ENCODE measurements at regions not wholly inside any gene's neighbourhood (a gene's known extent, or its start where the extent isn't known, plus 50 kb on each side); places are given as distances from the start of the nearest gene placed in this dataset.

DNA sequence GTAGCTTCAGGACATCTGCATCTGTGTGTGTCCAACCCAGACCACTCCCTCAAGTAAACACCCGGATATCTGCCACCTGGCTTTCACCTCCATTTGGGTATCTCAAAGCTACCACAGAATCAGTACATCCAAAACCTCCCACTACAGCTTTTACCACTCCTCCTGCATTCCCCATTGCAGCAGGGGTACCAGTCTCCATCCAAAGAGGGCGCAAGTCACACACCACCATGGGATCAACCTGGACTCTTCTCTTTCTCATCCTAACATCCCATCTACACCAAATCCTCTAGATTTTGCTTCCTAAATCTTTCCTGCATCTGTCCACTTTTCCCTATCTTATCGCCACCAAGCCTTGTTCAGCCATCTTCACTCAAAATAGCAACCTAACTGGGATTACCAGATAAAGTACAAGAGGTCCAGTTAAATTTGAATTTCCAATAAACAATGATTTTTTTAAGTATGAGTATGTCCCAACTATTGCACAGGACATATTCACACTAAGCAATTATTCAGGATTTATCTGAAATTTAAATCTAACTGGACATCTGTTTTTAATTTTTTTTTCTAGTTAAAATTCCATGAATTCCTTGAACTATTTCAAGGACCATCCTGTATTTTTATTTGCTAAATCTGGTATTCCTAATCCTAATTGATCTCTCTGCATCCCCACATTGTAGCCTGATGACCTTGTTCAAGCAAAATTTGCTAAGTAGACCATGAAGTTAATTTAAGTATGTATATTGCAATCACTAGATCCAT is 164.3 kb upstream of the MLN start:
- FAIRE-seq (no peak), DNase-seq (ENCODE audit: extremely low spot score, insufficient read length, low read depth) (no peak)

DNA sequence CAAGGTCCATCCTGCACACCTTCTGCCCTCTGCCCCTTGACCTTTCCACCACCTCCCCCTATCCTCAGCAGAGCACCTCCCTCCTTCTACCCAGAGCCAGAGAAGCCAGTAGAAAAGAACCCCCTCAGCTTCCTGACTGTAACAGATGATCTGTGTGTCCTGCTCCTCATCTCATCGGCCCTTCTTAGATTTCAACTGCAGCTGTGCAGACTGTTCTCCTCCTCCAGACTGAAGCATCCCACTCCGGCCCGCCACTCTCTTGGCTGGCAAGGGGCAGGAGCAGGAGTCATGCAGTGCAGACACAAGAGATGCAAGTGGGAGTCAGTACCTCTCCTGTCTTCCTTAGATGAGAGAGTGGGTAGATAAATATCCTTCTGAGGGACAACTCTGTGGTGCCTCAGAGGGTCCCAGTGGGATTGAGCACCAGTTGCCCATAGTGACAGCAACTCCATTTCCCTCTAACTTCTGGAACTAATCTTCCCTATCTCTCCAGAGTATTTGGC is 163.5 kb upstream of the MLN start:
- FAIRE-seq (no peak), DNase-seq (ENCODE audit: extremely low spot score, insufficient read length, low read depth) (no peak)

GRCh38 chr6:33966536-33966935 is 162.7 kb upstream of the MLN start:
- FAIRE-seq: no peak
- no peak for DNase-seq (ENCODE audit: extremely low spot score, insufficient read length, low read depth)

- DNase-seq (ENCODE audit: extremely low spot score, insufficient read length, low read depth): no peak
- no peak for FAIRE-seq
Observed at GRCh38 chr6:33965766-33966165, 162.0 kb upstream of the MLN start.

- DNase-seq (ENCODE audit: extremely low spot score, insufficient read length, low read depth): no peak
Observed at GRCh38 chr6:33964387-33964786, 160.6 kb upstream of the MLN start.

DNA sequence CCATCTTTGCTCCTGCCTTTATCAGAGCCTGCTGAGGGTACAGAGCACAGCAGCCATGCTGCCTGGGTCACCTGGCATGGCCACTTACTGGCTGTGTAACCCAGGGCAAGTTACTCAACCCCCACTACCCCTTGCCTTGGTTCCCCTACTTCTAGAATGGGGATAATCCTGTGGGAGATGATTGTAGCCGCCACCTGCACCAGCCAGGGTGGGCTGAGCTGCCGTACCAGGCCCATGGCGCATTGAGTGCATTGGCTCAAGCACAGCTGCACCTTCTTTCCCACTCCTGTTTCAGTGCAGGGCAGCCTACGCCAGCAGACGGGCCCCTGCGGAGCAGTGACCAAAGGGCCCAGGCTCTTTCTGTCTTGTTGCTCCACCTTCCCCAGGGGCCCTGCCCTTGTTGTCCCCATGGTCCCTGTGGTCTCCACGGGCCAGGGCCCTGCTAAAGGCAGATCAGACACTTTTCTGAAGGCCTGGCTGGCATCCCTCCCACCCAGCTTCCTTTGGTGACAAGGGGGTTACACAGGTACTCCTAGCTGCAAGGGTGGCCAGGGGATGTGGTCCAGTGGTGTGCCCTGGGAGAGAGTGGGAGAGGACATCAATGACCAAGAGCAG is 159.4 kb upstream of the MLN start:
- no peak for DNase-seq (ENCODE audit: extremely low spot score, insufficient read length, low read depth)

More at GRCh38 chr6:33964387-33964786, 160.6 kb upstream of the MLN start:
- FAIRE-seq: no peak

GRCh38 chr6:33962246-33963027 is 158.6 kb upstream of the MLN start:
- DNase-seq (ENCODE audit: extremely low spot score, insufficient read length, low read depth) (no peak), FAIRE-seq (no peak)

More for the DNA sequence above, 159.4 kb upstream of the MLN start:
- no peak for FAIRE-seq

DNA sequence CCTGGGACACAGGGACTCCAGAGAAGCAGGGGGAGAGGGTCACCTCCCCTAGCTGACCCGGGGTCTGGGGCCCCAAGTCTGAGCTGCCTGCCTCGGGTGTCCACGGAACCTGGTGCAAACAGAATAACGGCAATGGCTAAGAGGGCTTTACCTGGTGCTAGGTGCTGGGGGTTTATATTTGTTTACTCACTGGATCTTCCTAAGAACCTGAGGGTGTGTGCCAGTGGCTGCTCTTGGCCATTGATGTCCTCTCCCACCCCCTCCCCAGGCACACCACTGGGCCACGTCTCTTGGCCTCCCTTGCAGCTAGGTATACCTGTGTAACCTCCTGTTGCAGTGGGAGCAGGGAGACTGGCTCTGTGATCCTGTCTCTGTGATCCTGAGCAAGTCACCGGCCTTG is 157.9 kb upstream of the MLN start:
- no peak for FAIRE-seq
- DNase-seq (ENCODE audit: extremely low spot score, insufficient read length, low read depth): no peak

- no peak for FAIRE-seq
Observed at GRCh38 chr6:33960345-33961313, 156.8 kb upstream of the MLN start.

GRCh38 chr6:33959661-33960344 is 156.0 kb upstream of the MLN start:
- FAIRE-seq (no peak), DNase-seq (ENCODE audit: extremely low spot score, insufficient read length, low read depth) (no peak)

More at GRCh38 chr6:33960345-33961313, 156.8 kb upstream of the MLN start:
- no peak for DNase-seq (ENCODE audit: extremely low spot score, insufficient read length, low read depth)

DNA sequence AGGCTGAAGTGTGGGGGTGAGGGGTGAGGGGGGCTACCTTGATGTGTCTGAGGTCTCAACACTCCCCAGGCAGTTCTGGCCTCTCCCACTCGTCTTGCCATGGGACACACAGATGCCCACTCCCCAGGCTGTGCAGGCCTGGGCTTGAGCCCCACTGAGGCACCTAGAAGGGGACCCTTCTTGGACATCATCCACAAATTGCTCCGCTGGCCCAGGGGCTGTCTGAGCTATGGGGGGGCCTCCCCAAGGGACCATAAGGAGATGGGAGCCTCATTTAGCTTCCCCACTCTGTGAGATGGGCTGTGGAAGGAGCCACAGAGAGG is 155.5 kb upstream of the MLN start:
- FAIRE-seq (no peak), DNase-seq (ENCODE audit: extremely low spot score, insufficient read length, low read depth) (no peak)

GRCh38 chr6:33958526-33959328 is 154.9 kb upstream of the MLN start:
- FAIRE-seq: no peak

DNA sequence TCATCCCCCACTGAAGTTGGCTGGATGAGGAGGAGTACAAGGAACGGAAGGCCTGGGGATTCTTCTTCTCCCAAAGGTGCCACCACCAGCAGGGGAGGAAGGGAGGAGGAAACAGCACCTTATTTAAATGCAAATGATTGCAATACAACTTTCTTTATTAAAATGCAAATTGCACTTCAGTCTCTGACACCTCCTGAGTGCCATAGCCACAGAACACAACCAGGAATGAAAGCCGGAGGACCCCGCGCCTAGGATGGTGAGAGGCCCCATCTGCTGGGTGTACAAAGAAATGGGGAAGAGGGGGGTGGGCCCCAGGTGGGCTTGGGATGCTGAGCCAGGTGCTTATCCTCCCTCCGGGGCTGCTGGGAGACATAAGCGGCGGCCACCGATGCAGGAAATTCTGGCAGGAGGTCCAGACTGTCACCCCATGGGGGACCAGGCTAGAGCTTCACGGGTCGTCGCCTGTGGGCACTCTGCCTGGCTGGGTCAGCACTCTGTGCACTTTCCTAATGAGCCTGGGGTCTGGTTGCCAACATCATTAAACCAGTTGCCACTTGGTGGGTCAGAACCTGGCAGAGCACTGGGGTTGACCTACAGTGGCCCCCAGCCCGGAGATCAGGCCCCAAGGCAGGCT is 154.2 kb upstream of the MLN start:
- FAIRE-seq (no peak), DNase-seq (ENCODE audit: extremely low spot score, insufficient read length, low read depth) (no peak)

More at GRCh38 chr6:33958526-33959328, 154.9 kb upstream of the MLN start:
- no peak for DNase-seq (ENCODE audit: extremely low spot score, insufficient read length, low read depth)

GRCh38 chr6:33957131-33957891 is 153.5 kb upstream of the MLN start:
- FAIRE-seq (no peak), DNase-seq (ENCODE audit: extremely low spot score, insufficient read length, low read depth) (no peak)

GRCh38 chr6:33956206-33956605 is 152.4 kb upstream of the MLN start:
- FAIRE-seq: no peak
- DNase-seq (ENCODE audit: extremely low spot score, insufficient read length, low read depth): no peak

GRCh38 chr6:33955566-33955965 is 151.8 kb upstream of the MLN start:
- no peak for FAIRE-seq
- no peak for DNase-seq (ENCODE audit: extremely low spot score, insufficient read length, low read depth)

DNA sequence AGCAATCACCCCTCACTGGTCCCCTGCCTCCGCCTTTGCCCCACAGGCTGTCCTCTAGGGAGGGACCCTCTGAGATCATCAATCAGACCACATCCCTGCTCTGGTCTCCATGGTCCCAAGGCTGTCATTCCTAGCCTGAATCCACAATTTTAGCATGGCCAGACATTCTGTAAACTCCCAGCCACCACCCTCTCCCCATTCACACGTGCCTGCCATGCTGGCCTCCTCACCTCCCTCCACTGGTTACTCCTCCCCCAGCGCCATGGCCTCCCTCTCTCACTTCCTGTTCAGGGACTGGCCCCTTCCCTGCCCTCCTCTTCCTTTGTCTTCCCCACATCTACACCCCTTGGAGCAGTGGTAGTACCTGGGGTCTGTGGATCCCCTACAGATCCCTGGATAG is 150.7 kb upstream of the MLN start:
- DNase-seq (ENCODE audit: extremely low spot score, insufficient read length, low read depth): no peak
- FAIRE-seq: no peak
